ENCODE measurements at regions not wholly inside any gene's neighbourhood (a gene's known extent, or its start where the extent isn't known, plus 50 kb on each side); places are given as distances from the start of the nearest gene placed in this dataset.

GRCh38 chr4:129377131-129377845 lies 281.3 kb downstream of the C4orf33 start:
- Histone ChIP-seq H3K9ac (no peak overlapping the region), H3K27ac (no peak overlapping the region), H2AFZ (ENCODE audit: low read depth) (no peak overlapping the region), H3K4me3 (IDR thresholded peaks at IDR 0.05; ENCODE audit: insufficient read depth, low read depth, low read length) (no peak overlapping the region), H3K36me3 (ENCODE audit: insufficient read depth) (no peaks in the 10 kb centered on the region), H3K27me3 (ENCODE audit: insufficient read depth, low read depth) (no peaks in the 10 kb centered on the region), H3K4me2 (no peak overlapping the region), H4K20me1 (ENCODE audit: insufficient read depth) (no peaks in the 10 kb centered on the region), H3K4me1 (ENCODE audit: low read depth, poor library complexity, severe bottlenecking) (no peaks in the 10 kb centered on the region), H3K79me2 (ENCODE audit: insufficient read depth, low read depth) (no peaks in the 10 kb centered on the region)
- no peak for TF ChIP-seq CTCF (conservative IDR thresholded peaks at IDR 0.05; ENCODE audit: low read depth, low read length)

- H3K79me2 ChIP-seq (ENCODE audit: insufficient read depth, low read depth): no peaks in the 10 kb centered on the region
These were observed 282.4 kb downstream of the C4orf33 start for GRCh38 chr4:129378364-129378763.

GRCh38 chr4:129379429-129379828 lies 283.5 kb downstream of the C4orf33 start:
- no peak overlapping the region for H3K4me3 ChIP-seq (IDR thresholded peaks at IDR 0.05; ENCODE audit: insufficient read depth, low read depth, low read length)
- no peaks in the 10 kb centered on the region for H3K36me3 ChIP-seq (ENCODE audit: insufficient read depth)
- H3K27ac ChIP-seq: no peak overlapping the region
- H3K9ac ChIP-seq: no peak overlapping the region
- H3K79me2 ChIP-seq (ENCODE audit: insufficient read depth, low read depth): no peaks in the 10 kb centered on the region
- TF ChIP-seq CTCF (conservative IDR thresholded peaks at IDR 0.05; ENCODE audit: low read depth, low read length): no peak
- H3K27me3 ChIP-seq (ENCODE audit: insufficient read depth, low read depth): no peaks in the 10 kb centered on the region
- H3K4me1 ChIP-seq (ENCODE audit: low read depth, poor library complexity, severe bottlenecking): no peaks in the 10 kb centered on the region
- H4K20me1 ChIP-seq (ENCODE audit: insufficient read depth): no peaks in the 10 kb centered on the region
- no peak overlapping the region for H3K4me2 ChIP-seq
- no peak overlapping the region for H2AFZ ChIP-seq (ENCODE audit: low read depth)

More at GRCh38 chr4:129378364-129378763, 282.4 kb downstream of the C4orf33 start:
- H3K27me3 ChIP-seq (ENCODE audit: insufficient read depth, low read depth): no peaks in the 10 kb centered on the region
- no peaks in the 10 kb centered on the region for H4K20me1 ChIP-seq (ENCODE audit: insufficient read depth)
- no peaks in the 10 kb centered on the region for H3K36me3 ChIP-seq (ENCODE audit: insufficient read depth)
- no peak overlapping the region for H2AFZ ChIP-seq (ENCODE audit: low read depth)
- no peaks in the 10 kb centered on the region for H3K4me1 ChIP-seq (ENCODE audit: low read depth, poor library complexity, severe bottlenecking)
- no peak overlapping the region for H3K27ac ChIP-seq
- TF ChIP-seq CTCF (conservative IDR thresholded peaks at IDR 0.05; ENCODE audit: low read depth, low read length): no peak
- H3K9ac ChIP-seq: no peak overlapping the region
- no peak overlapping the region for H3K4me3 ChIP-seq (IDR thresholded peaks at IDR 0.05; ENCODE audit: insufficient read depth, low read depth, low read length)
- no peak overlapping the region for H3K4me2 ChIP-seq

- Histone ChIP-seq H3K4me1 (ENCODE audit: low read depth, poor library complexity, severe bottlenecking) (no peaks in the 10 kb centered on the region), H3K4me2 (no peak overlapping the region), H4K20me1 (ENCODE audit: insufficient read depth) (no peaks in the 10 kb centered on the region), H3K4me3 (IDR thresholded peaks at IDR 0.05; ENCODE audit: insufficient read depth, low read depth, low read length) (no peak overlapping the region), H3K27me3 (ENCODE audit: insufficient read depth, low read depth) (no peaks in the 10 kb centered on the region), H3K36me3 (ENCODE audit: insufficient read depth) (no peaks in the 10 kb centered on the region), H3K27ac (no peak overlapping the region), H3K9ac (no peak overlapping the region), H3K79me2 (ENCODE audit: insufficient read depth, low read depth) (no peaks in the 10 kb centered on the region), H2AFZ (ENCODE audit: low read depth) (no peak overlapping the region)
- TF ChIP-seq CTCF (conservative IDR thresholded peaks at IDR 0.05; ENCODE audit: low read depth, low read length): no peak
These were observed 289.0 kb downstream of the C4orf33 start for GRCh38 chr4:129384974-129385373.

Measured in KMS-11 (cell line).